ENCODE measurements at regions not wholly inside any gene's neighbourhood (a gene's known extent, or its start where the extent isn't known, plus 50 kb on each side); places are given as distances from the start of the nearest gene placed in this dataset.

- H3K27me3 ChIP-seq: no peaks in the 10 kb centered on the region
- TF ChIP-seq CTCF (IDR thresholded peaks at IDR 0.05): no peak
- intact Hi-C loops (cut with DNase I): no loop called here
- no peak overlapping the region for H3K27ac ChIP-seq
- no peaks in the 10 kb centered on the region for H3K4me1 ChIP-seq
- no peaks in the 10 kb centered on the region for H3K9me3 ChIP-seq
- H3K36me3 ChIP-seq: no peaks in the 10 kb centered on the region
- no peak for DNase-seq
- no peak overlapping the region for H3K4me3 ChIP-seq
- ATAC-seq: no peak
Observed at GRCh38 chr2:128533101-128533500, 214.4 kb upstream of the HS6ST1 start.

- Histone ChIP-seq H3K36me3 (no peaks in the 10 kb centered on the region), H3K4me1 (no peaks in the 10 kb centered on the region), H3K4me3 (no peak overlapping the region), H3K27me3 (no peaks in the 10 kb centered on the region), H3K27ac (no peak overlapping the region), H3K9me3 (no peaks in the 10 kb centered on the region)
- DNase-seq (no peak), ATAC-seq (no peak)
- intact Hi-C loops (cut with DNase I): no loop called here
- no peak for TF ChIP-seq CTCF (IDR thresholded peaks at IDR 0.05)
Observed at GRCh38 chr2:128534688-128535392, 216.2 kb upstream of the HS6ST1 start.

- Histone ChIP-seq H3K4me1 (no peaks in the 10 kb centered on the region), H3K27me3 (no peaks in the 10 kb centered on the region), H3K36me3 (no peaks in the 10 kb centered on the region), H3K27ac (no peak overlapping the region), H3K9me3 (no peaks in the 10 kb centered on the region), H3K4me3 (no peak overlapping the region)
- DNase-seq: no peak
- intact Hi-C loops (cut with DNase I): no loop called here
- no peak for ATAC-seq
- TF ChIP-seq CTCF (IDR thresholded peaks at IDR 0.05): no peak
Observed at GRCh38 chr2:128535953-128536352, 217.3 kb upstream of the HS6ST1 start.

GRCh38 chr2:128536925-128537620 is 218.4 kb upstream of the HS6ST1 start:
- DNase-seq: no peak

GRCh38 chr2:128537646-128538045 is 219.0 kb upstream of the HS6ST1 start:
- TF ChIP-seq CTCF (IDR thresholded peaks at IDR 0.05): no peak
- no peak for ATAC-seq
- Histone ChIP-seq H3K27ac (no peak overlapping the region), H3K9me3 (no peaks in the 10 kb centered on the region), H3K27me3 (no peaks in the 10 kb centered on the region), H3K36me3 (no peaks in the 10 kb centered on the region), H3K4me3 (no peak overlapping the region), H3K4me1 (no peaks in the 10 kb centered on the region)
- intact Hi-C loops (cut with DNase I): no loop called here
- DNase-seq: no peak

More at GRCh38 chr2:128536925-128537620, 218.4 kb upstream of the HS6ST1 start:
- no peaks in the 10 kb centered on the region for H3K27me3 ChIP-seq
- intact Hi-C loops (cut with DNase I): no loop called here
- no peak overlapping the region for H3K27ac ChIP-seq
- H3K4me1 ChIP-seq: no peaks in the 10 kb centered on the region
- no peak overlapping the region for H3K4me3 ChIP-seq
- no peaks in the 10 kb centered on the region for H3K9me3 ChIP-seq
- no peaks in the 10 kb centered on the region for H3K36me3 ChIP-seq
- ATAC-seq: no peak
- TF ChIP-seq CTCF (IDR thresholded peaks at IDR 0.05): no peak
